ENCODE measurements at regions not wholly inside any gene's neighbourhood (a gene's known extent, or its start where the extent isn't known, plus 50 kb on each side); places are given as distances from the start of the nearest gene placed in this dataset.

DNA sequence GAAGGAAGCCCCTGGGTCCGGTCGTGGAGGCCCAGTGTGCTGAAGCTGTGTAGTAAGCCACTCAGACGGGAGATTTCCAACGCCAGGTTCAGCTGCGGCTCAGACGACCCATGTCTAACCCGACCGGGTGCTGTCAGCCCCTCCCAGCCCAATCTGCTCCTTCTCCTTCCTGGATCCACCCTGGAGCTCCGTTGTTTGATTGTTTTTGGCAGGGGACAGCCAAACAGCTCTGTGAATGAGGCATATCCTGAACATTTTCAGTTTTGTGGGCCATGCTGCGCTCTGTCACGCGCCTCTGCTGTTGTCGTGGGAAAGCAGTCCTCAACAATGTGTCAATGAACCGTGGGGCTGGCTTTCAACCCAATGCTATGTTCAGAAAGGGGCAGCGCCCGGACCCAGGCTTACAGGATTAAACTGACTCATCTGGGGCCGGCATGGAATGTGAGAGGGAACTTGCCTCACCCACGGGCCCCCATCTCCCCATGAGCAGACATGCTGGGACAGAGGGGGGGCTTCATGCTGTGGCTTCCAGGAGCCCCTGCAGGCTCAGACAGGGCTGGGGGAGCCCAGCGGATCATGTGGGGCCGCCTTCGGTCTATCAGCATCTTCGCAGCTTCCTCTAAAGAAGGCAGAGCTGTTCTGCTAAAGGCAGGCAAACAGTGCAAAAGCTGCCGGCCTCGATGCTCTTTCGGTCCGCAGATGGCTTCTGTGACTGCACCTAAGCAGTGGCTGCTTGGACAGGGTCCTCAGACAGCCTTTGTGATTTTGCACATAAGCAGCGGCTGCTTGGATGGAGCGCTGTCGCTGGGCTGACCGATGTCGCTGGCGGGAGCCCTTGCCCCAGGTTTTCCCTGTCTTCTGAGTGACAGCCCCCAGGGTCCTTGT lies 101.7 kb downstream of the RIPK4 start:
- TF ChIP-seq, protein P1, sequence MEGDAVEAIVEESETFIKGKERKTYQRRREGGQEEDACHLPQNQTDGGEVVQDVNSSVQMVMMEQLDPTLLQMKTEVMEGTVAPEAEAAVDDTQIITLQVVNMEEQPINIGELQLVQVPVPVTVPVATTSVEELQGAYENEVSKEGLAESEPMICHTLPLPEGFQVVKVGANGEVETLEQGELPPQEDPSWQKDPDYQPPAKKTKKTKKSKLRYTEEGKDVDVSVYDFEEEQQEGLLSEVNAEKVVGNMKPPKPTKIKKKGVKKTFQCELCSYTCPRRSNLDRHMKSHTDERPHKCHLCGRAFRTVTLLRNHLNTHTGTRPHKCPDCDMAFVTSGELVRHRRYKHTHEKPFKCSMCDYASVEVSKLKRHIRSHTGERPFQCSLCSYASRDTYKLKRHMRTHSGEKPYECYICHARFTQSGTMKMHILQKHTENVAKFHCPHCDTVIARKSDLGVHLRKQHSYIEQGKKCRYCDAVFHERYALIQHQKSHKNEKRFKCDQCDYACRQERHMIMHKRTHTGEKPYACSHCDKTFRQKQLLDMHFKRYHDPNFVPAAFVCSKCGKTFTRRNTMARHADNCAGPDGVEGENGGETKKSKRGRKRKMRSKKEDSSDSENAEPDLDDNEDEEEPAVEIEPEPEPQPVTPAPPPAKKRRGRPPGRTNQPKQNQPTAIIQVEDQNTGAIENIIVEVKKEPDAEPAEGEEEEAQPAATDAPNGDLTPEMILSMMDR (IDR thresholded peaks at IDR 0.05) = no peak
- TF ChIP-seq POLR2A (IDR thresholded peaks at IDR 0.05) = no peak
